HG02970 (cell line): ENCODE measurements at regions not wholly inside any gene's neighbourhood (a gene's known extent, or its start where the extent isn't known, plus 50 kb on each side); places are given as distances from the start of the nearest gene placed in this dataset.

Experiments used
- ATAC-seq: cut with Tn5 transposase; IDR thresholded peaks from one replicate; pipeline ENCODE4 v1.9.1; 2021; ENCODE audit warnings: mild to moderate bottlenecking, moderate library complexity, moderate number of reproducible peaks; ENCODE audit not compliant: unreplicated experiment, low FRiP score

- no peak for ATAC-seq
These were observed 52.0 kb upstream of the KCNA1 start for GRCh38 chr12:4857472-4858291.

- ATAC-seq = no peak
These were observed 51.3 kb upstream of the KCNA1 start for GRCh38 chr12:4858386-4858785.

- no peak for ATAC-seq
These were observed 50.1 kb upstream of the KCNA1 start for GRCh38 chr12:4859478-4860210.
